T-helper 2 cell (primary cell): ENCODE measurements at regions not wholly inside any gene's neighbourhood (a gene's known extent, or its start where the extent isn't known, plus 50 kb on each side); places are given as distances from the start of the nearest gene placed in this dataset.
A peak's percentile ranks its signal among the peaks of the same experiment; 100 is the strongest.

ENCODE experiments used
- DNase-seq, 5 experiments: peaks; one replicate each; pipeline versions ENCODE4 v3.0.0 to v3.0.0-alpha.2; 2012 to 2022

- DNase-seq = peak in 1 of 5 experiments; percentile 11
These were observed 456.1 kb downstream of the AJAP1 start for GRCh38 chr1:5110508-5110907.

GRCh38 chr1:5109633-5110032 is 455.2 kb downstream of the AJAP1 start:
- DNase-seq = no peak

GRCh38 chr1:5108740-5109139 is 454.3 kb downstream of the AJAP1 start:
- DNase-seq = no peak

GRCh38 chr1:5105744-5106143 is 451.3 kb downstream of the AJAP1 start:
- DNase-seq = no peak

GRCh38 chr1:5099558-5099957 is 445.1 kb downstream of the AJAP1 start:
- no peak for DNase-seq

GRCh38 chr1:5098981-5099385 is 444.6 kb downstream of the AJAP1 start:
- DNase-seq = no peak

GRCh38 chr1:5093042-5093441 is 438.6 kb downstream of the AJAP1 start:
- DNase-seq = no peak

GRCh38 chr1:5084676-5085075 is 430.3 kb downstream of the AJAP1 start:
- DNase-seq = no peak

- no peak for DNase-seq
These were observed 412.8 kb downstream of the AJAP1 start for GRCh38 chr1:5067246-5067645.

GRCh38 chr1:5053744-5054143 is 399.3 kb downstream of the AJAP1 start:
- no peak for DNase-seq

- no peak for DNase-seq
These were observed 374.7 kb downstream of the AJAP1 start for GRCh38 chr1:5029136-5029535.

GRCh38 chr1:5012249-5012648 is 357.8 kb downstream of the AJAP1 start:
- DNase-seq = no peak

- DNase-seq = no peak
These were observed 356.2 kb downstream of the AJAP1 start for GRCh38 chr1:5010656-5011055.

GRCh38 chr1:5010236-5010635 is 355.8 kb downstream of the AJAP1 start:
- DNase-seq = no peak

GRCh38 chr1:5009376-5010065 is 355.1 kb downstream of the AJAP1 start:
- no peak for DNase-seq

GRCh38 chr1:5005171-5005570 is 350.8 kb downstream of the AJAP1 start:
- no peak for DNase-seq

- DNase-seq = no peak
These were observed 348.3 kb downstream of the AJAP1 start for GRCh38 chr1:5002676-5003075.

- DNase-seq = no peak
These were observed 347.1 kb downstream of the AJAP1 start for GRCh38 chr1:5001466-5001865.

- peak in 1 of 5 experiments; percentile 57 for DNase-seq
These were observed 331.9 kb downstream of the AJAP1 start for GRCh38 chr1:4986306-4986705.

GRCh38 chr1:4984841-4985240 is 330.4 kb downstream of the AJAP1 start:
- no peak for DNase-seq

- no peak for DNase-seq
These were observed 325.8 kb downstream of the AJAP1 start for GRCh38 chr1:4980211-4980610.

GRCh38 chr1:4978660-4979390 is 324.4 kb downstream of the AJAP1 start:
- no peak for DNase-seq

GRCh38 chr1:4977701-4978100 is 323.3 kb downstream of the AJAP1 start:
- DNase-seq = no peak

GRCh38 chr1:4976859-4977440 is 322.5 kb downstream of the AJAP1 start:
- no peak for DNase-seq
